Motor neuron (in vitro differentiated cells): ENCODE measurements at regions not wholly inside any gene's neighbourhood (a gene's known extent, or its start where the extent isn't known, plus 50 kb on each side); places are given as distances from the start of the nearest gene placed in this dataset.

Experiments
- ATAC-seq, 8 experiments: fragments of 200-7000 bp; cut with Tn5 transposase; replicated peaks in 6 of 8; 2 replicates each; pipeline ENCODE4 v1.8.0; 2021; ENCODE audit warnings: mild to moderate bottlenecking in 8 of 8, moderate library complexity in 8 of 8
- H3K27ac ChIP-seq, 2 donors: fragments of 250-450 bp; sonication (Bioruptor Pico); 2 replicates each; pipeline ENCODE4 v1.9.0; 2021; ENCODE audit warnings: antibody characterized with exemption in 2 of 2, mild to moderate bottlenecking in 2 of 2, moderate library complexity in 1 of 2
- H3K4me1 ChIP-seq, 2 donors: fragments of 250-450 bp; sonication (Bioruptor Pico); replicated peaks in 1 of 2; 2 replicates each; pipeline ENCODE4 v1.6.1; 2021; ENCODE audit warnings: antibody characterized with exemption in 2 of 2, mild to moderate bottlenecking in 2 of 2, moderate library complexity in 1 of 2
- H3K4me3 ChIP-seq, 5 donors: fragments of 250-450 bp; sonication (Bioruptor Pico); 2 replicates each; pipeline ENCODE4 v1.9.0; 2021; ENCODE audit warnings: antibody characterized with exemption in 5 of 5, mild to moderate bottlenecking in 5 of 5, moderate library complexity in 4 of 5
- WGBS, 10 experiments: fragments of 450-650 bp; shearing (Covaris generic); methylation state at CpG; one replicate each; pipeline ENCODE4 v1.0.0; 2022; 5-methylcytosine and 5-hydroxymethylcytosine counted together
- in situ Hi-C, 9 experiments: fragments of 400-800 bp; cut with MboI; loops; one replicate each; pipeline ENCODE4 v1.15.0; 2021; ENCODE audit warnings: low sequenced_read_pairs in 9 of 9, low pct_unique_long_range_greater_than_20kb in 2 of 9; ENCODE audit not compliant: unreplicated experiment in 9 of 9

DNA sequence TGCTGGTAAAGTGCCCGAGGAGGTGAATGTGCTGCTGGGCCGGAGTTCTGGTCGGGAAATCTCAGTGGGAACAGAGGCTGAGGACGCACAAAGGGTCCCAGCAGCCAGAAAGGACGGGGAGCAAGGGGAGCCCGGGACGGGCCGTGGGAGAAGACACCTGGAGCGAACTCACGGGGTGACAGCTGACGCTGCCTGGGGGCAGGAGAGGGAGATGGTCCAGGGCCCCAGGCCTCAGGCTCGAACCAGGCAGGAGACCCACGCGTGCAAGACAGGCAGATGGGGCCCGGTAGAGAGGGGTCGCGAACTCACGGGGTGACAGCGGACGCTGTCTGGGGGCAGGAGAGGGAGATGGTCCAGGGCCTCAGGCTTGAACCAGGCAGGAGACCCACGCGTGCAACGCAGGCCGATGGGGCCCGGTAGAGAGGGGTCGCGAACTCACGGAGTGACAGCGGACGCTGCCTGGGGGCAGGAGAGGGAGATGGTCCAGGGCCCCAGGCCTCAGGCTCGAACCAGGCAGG is 72.9 kb downstream of the METRNL start:
- Histone ChIP-seq H3K4me3 (no peak overlapping the region), H3K27ac (no peak overlapping the region), H3K4me1 (no peaks in the 10 kb centered on the region)
- 76 to 100% (median 80%) methylated on average over 1 to 19 of the region's 31 CpGs; no CpG with 5 or more reads in 5 of the 10 experiments for WGBS, 10 experiments
- no peak for ATAC-seq
- in situ Hi-C loops, result no loop called here

DNA sequence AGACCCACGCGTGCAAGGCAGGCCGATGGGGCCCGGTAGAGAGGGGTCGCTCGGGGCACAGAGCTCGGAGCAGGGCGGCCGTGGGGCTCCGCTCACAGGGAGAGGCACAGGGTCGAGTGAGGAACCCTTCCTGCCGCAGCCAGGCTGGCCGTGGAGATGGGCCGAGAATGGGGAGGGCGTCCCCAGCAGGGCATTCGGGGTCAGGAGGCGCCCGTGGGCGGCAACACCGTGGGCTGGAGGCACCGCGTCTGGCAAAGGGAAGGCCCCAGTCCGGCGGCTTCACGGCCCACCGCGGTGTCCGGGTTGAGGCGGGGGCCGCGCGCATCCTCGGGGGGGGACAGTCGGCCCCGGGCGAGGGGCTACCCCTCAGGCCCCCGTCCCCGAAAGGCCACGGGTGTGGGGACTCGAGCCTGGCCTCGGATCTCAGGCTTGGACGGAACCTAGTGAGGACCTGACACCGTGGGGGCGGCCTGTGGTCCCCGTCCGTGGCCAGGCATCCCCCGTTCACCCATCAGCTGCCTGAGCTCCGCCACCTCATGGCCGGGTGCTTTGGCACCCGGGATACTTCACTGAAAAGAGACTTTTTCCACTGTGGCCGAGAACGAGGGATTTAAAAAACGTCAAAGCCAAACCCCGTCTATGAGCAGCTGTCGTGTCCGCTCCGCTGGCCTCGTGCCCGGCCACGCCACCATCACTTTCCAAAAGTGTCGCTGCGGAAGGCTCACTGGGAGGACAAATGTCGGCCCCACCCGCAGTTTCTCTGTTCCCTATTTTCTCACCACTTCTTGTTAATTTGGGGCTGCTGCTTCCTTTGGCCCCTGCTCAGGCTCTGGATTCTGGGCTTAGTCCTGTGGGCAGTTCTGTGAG is 73.6 kb downstream of the METRNL start:
- Histone ChIP-seq H3K27ac (no peak overlapping the region), H3K4me3 (no peak overlapping the region), H3K4me1 (no peaks in the 10 kb centered on the region)
- ATAC-seq, result no peak
- 78 to 95% (median 91%) methylated on average over 3 to 14 of the region's 64 CpGs; no CpG with 5 or more reads in 5 of the 10 experiments for WGBS, 10 experiments
- in situ Hi-C loops, result no loop called here

GRCh38 chr17:83153681-83154310 is 74.4 kb downstream of the METRNL start:
- no peak for ATAC-seq
- in situ Hi-C loops, result no loop called here
- Histone ChIP-seq H3K27ac (no peak overlapping the region), H3K4me3 (no peak overlapping the region), H3K4me1 (no peaks in the 10 kb centered on the region)
- whole genome bisulfite sequencing, 10 experiments, result 100% methylated on average over 1 of the region's 29 CpGs; no CpG with 5 or more reads in 8 of the 10 experiments

DNA sequence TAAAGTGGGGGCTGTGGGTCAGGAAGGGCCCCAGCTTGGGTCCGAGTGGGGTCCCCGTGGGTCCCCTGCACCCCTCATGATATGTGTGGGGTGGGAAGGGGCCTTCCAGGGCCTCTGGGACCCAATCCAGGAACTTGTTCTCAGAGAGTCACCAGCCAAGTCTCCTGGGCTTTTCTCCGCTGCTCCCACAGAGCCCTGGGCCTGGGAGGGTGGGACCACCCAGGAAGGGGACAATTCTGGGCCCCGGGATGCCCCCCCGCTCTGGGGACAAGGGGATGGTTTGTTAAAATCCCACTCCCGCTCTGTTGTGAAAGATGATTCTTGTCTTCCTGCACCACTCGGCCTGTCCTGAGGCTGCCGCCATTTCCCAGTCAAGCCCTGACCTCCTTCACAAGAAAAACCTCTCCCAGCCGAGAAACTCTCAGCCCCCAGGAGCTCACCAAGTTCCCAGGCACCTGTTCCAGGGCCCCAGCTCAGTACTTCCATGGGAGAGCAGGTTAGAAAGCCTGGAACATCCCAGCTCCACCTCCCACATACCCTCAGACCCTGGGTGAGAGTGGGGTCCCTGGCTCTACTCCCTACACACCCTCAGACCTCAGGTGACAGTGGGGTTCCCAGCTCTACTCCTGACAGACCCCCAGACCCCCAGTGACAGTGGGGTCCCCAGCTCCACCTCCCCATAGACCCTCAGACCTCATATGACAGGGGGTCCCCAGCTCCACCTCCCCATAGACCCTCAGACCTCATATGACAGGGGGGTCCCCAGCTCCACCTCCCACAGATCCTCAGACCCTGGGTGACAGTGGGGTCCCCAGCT is 75.1 kb downstream of the METRNL start:
- in situ Hi-C loops, result no loop called here
- H3K4me1 ChIP-seq, result no peaks in the 10 kb centered on the region
- WGBS, 10 experiments, result 86 to 100% methylated on average over 2 to 6 of the region's 9 CpGs; no CpG with 5 or more reads in 8 of the 10 experiments
- no peak for ATAC-seq
- H3K27ac ChIP-seq, result no peak overlapping the region
- no peak overlapping the region for H3K4me3 ChIP-seq

- WGBS, 10 experiments, result 4 to 88% (median 75%) methylated on average over 2 to 18 of the region's 32 CpGs; no CpG with 5 or more reads in 1 of the 10 experiments
- Histone ChIP-seq H3K4me3 (no peak overlapping the region), H3K4me1 (no peaks in the 10 kb centered on the region), H3K27ac (no peak overlapping the region)
- in situ Hi-C loops, result no loop called here
- ATAC-seq, result peak in 3 of 8 experiments; percentile 50 to 90 (median 50)
Measured at GRCh38 chr17:83155128-83156121, 76.0 kb downstream of the METRNL start.

DNA sequence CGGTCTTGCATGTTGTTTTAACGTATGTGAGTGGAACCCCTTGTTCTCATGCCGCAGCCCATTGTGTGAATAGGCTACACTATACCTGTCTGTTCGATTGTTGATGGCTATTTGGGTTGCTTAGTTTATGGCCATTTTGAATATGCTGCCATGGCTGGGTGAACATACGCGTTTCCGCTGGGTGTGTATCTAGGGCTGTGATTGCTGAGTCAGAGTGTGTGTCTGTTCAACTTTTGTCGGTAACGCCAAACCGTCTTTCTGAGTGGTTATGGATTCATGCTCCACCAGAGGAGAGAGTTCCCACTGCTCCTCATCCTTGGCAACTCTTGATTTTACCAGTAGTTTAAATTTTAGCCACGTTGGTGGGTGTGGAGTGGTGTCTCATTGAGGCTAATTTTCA is 77.0 kb downstream of the METRNL start:
- H3K4me3 ChIP-seq, result no peak overlapping the region
- no peaks in the 10 kb centered on the region for H3K4me1 ChIP-seq
- in situ Hi-C loops, result no loop called here
- 0 to 100% (median 87%) methylated on average over 1 to 7 of the region's 11 CpGs; no CpG with 5 or more reads in 1 of the 10 experiments for WGBS, 10 experiments
- H3K27ac ChIP-seq, result no peak overlapping the region
- ATAC-seq, result no peak

- ATAC-seq, result no peak
Measured at GRCh38 chr17:83159204-83160049, 80.0 kb downstream of the METRNL start.

DNA sequence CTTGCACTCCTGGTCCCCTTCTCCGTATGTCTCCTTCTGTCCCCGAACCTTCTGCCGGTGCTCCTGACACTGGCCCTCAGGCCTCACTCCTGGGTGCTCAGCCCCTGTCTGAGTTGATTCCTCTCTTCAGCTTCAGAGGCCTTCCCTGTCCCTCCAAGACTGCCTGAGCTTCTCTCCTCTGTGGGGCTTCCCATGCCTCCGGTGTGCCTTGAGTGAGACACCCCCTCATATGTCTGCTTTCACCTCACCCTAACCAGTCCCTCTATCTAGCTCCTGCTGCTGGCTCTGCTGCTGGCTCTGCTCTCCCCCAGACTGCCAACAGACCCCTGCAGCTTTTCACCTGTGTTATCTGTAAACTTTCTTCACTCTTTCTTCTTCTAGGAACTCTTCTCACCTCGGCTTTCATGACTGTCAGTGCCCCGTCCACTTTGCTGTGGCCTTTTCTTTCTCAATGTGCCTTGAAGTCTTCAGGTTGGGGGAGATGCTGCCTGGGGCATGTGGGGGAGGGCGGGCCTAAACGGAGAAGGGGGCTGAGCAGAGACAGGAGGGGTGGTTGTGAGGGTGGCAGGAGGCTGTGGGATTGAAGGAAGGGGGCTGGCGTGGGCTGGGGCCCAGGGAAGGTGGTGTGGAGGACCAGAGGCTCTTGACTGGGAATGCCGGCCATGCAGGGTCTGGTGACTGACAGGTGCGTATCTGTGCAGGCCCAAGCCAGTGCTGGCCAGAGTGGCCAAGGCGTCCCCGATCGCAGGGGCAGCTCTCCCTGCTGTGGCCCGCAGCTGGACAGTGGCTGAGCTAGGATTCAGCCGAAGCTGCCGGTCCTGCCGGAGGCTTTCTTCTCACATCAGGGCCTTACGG is 81.3 kb downstream of the METRNL start:
- Histone ChIP-seq H3K27ac (no peak overlapping the region), H3K4me3 (no peak overlapping the region), H3K4me1 (peaks cover 0 to 7% of the 10 kb centered on the region in 2 donors)
- peak in 1 of 8 experiments; percentile 8 for ATAC-seq
- 56 to 100% (median 85%) methylated on average over 1 to 8 of the region's 19 CpGs; no CpG with 5 or more reads in 3 of the 10 experiments for WGBS, 10 experiments
- in situ Hi-C loops, result no loop called here

More at GRCh38 chr17:83159204-83160049, 80.0 kb downstream of the METRNL start:
- no peak overlapping the region for H3K4me3 ChIP-seq
- no peak overlapping the region for H3K27ac ChIP-seq
- in situ Hi-C loops, result no loop called here
- 50 to 100% (median 88%) methylated on average over 2 to 18 of the region's 19 CpGs for WGBS, 10 experiments
- H3K4me1 ChIP-seq, result peaks cover 0 to 7% of the 10 kb centered on the region in 2 donors

DNA sequence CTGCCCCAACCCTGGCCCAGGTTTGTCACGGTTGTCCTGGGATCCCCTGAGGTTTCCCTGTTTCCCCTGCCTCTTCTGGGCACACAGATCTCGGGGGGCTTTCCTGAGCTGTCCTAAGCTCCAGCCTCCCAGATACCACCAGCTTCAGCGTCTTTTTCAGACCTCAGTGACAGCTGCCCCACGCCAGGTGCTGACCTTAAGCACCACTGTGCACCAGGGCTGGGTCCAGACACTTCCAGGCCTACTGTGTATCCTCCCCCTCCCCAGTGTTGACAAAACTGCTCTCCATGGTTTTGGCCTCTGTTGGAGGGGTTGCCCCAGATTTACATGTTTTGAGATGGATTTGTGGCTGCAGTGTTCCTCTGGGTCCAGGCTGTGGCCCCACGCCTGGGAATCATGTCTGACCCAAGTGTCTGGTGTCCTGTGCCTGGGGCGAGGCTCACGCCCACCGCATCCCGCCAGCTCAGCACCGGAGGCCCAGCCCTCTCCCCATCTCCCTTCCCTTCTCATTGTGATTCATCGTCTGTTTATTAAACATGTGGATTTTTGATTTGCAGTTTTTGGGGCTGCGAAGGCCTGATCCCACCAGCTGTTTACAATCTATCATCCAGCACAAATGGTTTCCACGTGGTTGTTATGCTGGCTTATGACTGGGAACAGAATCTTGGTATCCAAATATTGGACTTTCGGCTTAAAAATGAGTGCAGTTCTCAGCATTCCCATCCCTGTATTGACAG is 82.1 kb downstream of the METRNL start:
- Histone ChIP-seq H3K27ac (no peak overlapping the region), H3K4me3 (no peak overlapping the region), H3K4me1 (peaks cover 0 to 7% of the 10 kb centered on the region in 2 donors)
- ATAC-seq, result peak in 5 of 8 experiments; percentile 29 to 97 (median 88)
- in situ Hi-C loops, result no loop called here
- WGBS, 10 experiments, result 0 to 100% (median 82%) methylated on average over 1 to 9 of the region's 14 CpGs; no CpG with 5 or more reads in 1 of the 10 experiments

GRCh38 chr17:83162035-83162745 is 82.8 kb downstream of the METRNL start:
- Histone ChIP-seq H3K4me1 (peaks cover 0 to 7% of the 10 kb centered on the region in 2 donors), H3K27ac (no peak overlapping the region), H3K4me3 (no peak overlapping the region)
- in situ Hi-C loops, result no loop called here
- peak in 1 of 8 experiments; percentile 77 for ATAC-seq
- WGBS, 10 experiments, result 20 to 100% (median 85%) methylated on average over 1 to 13 of the region's 21 CpGs
